ENCODE measurements at regions not wholly inside any gene's neighbourhood (a gene's known extent, or its start where the extent isn't known, plus 50 kb on each side); places are given as distances from the start of the nearest gene placed in this dataset.

GRCh38 chr4:136805617-136806016 is 726.7 kb downstream of the PCDH18 start:
- TF ChIP-seq CTCF (IDR thresholded peaks at IDR 0.05), result no peak

- no peak for TF ChIP-seq CTCF (IDR thresholded peaks at IDR 0.05)
These were observed 728.9 kb downstream of the PCDH18 start for GRCh38 chr4:136803433-136803832.

- TF ChIP-seq CTCF (IDR thresholded peaks at IDR 0.05), result no peak
These were observed 732.0 kb downstream of the PCDH18 start for GRCh38 chr4:136800248-136800647.

- TF ChIP-seq CTCF (IDR thresholded peaks at IDR 0.05), result no peak
These were observed 735.3 kb downstream of the PCDH18 start for GRCh38 chr4:136796953-136797352.

- no peak for TF ChIP-seq CTCF (IDR thresholded peaks at IDR 0.05)
These were observed 738.4 kb downstream of the PCDH18 start for GRCh38 chr4:136793848-136794247.

GRCh38 chr4:136784326-136784725 is 748.0 kb downstream of the PCDH18 start:
- TF ChIP-seq CTCF (IDR thresholded peaks at IDR 0.05), result no peak

GRCh38 chr4:136769717-136770116 is 762.6 kb downstream of the PCDH18 start:
- no peak for TF ChIP-seq CTCF (IDR thresholded peaks at IDR 0.05)

- TF ChIP-seq CTCF (IDR thresholded peaks at IDR 0.05), result no peak
These were observed 763.4 kb downstream of the PCDH18 start for GRCh38 chr4:136768925-136769275.

Data from LNCAP (cell line).